ENCODE measurements at regions not wholly inside any gene's neighbourhood (a gene's known extent, or its start where the extent isn't known, plus 50 kb on each side); places are given as distances from the start of the nearest gene placed in this dataset.

- DNase-seq: no peak
- Mint-ChIP-seq H3K27ac (no peak overlapping the region), H3K4me1 (peaks cover 2% of the 10 kb centered on the region), H3K27me3 (no peaks in the 10 kb centered on the region), H3K36me3 (ENCODE audit: low read depth) (peaks cover 2% of the 10 kb centered on the region), H3K4me3 (no peak overlapping the region)
- ATAC-seq: no peak
- no peaks in the 10 kb centered on the region for H3K9me3 ChIP-seq (ENCODE audit: control insufficient read depth, low read length, poor library complexity, severe bottlenecking)
Measured at GRCh38 chr2:34069604-34070003, 470.5 kb upstream of the FAM98A start.

- ATAC-seq: no peak
- H3K9me3 ChIP-seq (ENCODE audit: control insufficient read depth, low read length, poor library complexity, severe bottlenecking): no peaks in the 10 kb centered on the region
Measured at GRCh38 chr2:34050413-34050812, 451.3 kb upstream of the FAM98A start.

GRCh38 chr2:34045101-34045655 lies 446.1 kb upstream of the FAM98A start:
- Mint-ChIP-seq H3K27ac (no peak overlapping the region), H3K27me3 (peaks cover 7% of the 10 kb centered on the region), H3K36me3 (ENCODE audit: low read depth) (no peaks in the 10 kb centered on the region), H3K4me3 (no peak overlapping the region), H3K4me1 (no peaks in the 10 kb centered on the region)
- no peak for ATAC-seq
- H3K9me3 ChIP-seq (ENCODE audit: control insufficient read depth, low read length, poor library complexity, severe bottlenecking): no peaks in the 10 kb centered on the region
- DNase-seq: no peak

More at GRCh38 chr2:34050413-34050812, 451.3 kb upstream of the FAM98A start:
- Mint-ChIP-seq H3K4me3 (no peak overlapping the region), H3K36me3 (ENCODE audit: low read depth) (no peaks in the 10 kb centered on the region), H3K27me3 (peaks cover 11% of the 10 kb centered on the region), H3K27ac (no peak overlapping the region), H3K4me1 (no peaks in the 10 kb centered on the region)
- no peak for DNase-seq

GRCh38 chr2:34037886-34038285 lies 438.8 kb upstream of the FAM98A start:
- Mint-ChIP-seq H3K4me3 (no peak overlapping the region), H3K27me3 (no peaks in the 10 kb centered on the region), H3K36me3 (ENCODE audit: low read depth) (no peaks in the 10 kb centered on the region), H3K4me1 (no peaks in the 10 kb centered on the region), H3K27ac (no peak overlapping the region)
- ATAC-seq: no peak
- no peaks in the 10 kb centered on the region for H3K9me3 ChIP-seq (ENCODE audit: control insufficient read depth, low read length, poor library complexity, severe bottlenecking)
- DNase-seq: no peak

DNA sequence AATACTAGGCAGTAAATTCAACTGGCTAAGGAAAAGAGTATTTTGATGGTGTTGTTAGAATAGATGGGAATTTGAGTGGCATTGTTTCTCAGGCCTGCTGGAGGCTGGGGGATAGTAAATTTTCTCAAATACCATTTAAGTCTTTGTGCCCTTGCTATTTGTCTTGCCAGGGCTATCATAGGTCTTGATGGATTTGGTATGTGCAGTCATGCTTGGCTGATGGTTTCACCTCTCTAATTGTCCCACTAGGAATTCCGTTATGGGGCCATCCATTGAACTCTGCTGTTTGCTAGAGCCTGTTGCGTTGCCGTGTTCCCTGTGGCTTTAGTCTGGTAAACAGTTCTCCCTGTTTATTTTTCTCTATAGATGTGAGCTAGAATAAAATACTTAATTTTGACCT lies 438.1 kb upstream of the FAM98A start:
- DNase-seq: no peak
- ATAC-seq: no peak
- H3K9me3 ChIP-seq (ENCODE audit: control insufficient read depth, low read length, poor library complexity, severe bottlenecking): no peaks in the 10 kb centered on the region
- Mint-ChIP-seq H3K27me3 (no peaks in the 10 kb centered on the region), H3K4me1 (no peaks in the 10 kb centered on the region), H3K27ac (no peak overlapping the region), H3K36me3 (ENCODE audit: low read depth) (no peaks in the 10 kb centered on the region), H3K4me3 (no peak overlapping the region)

GRCh38 chr2:34031097-34031496 lies 432.0 kb upstream of the FAM98A start:
- no peaks in the 10 kb centered on the region for H3K4me1 Mint-ChIP-seq
- no peaks in the 10 kb centered on the region for H3K27me3 Mint-ChIP-seq
- no peak overlapping the region for H3K4me3 Mint-ChIP-seq
- ATAC-seq: no peak
- H3K27ac Mint-ChIP-seq: no peak overlapping the region
- no peaks in the 10 kb centered on the region for H3K36me3 Mint-ChIP-seq (ENCODE audit: low read depth)
- no peak for DNase-seq
- no peaks in the 10 kb centered on the region for H3K9me3 ChIP-seq (ENCODE audit: control insufficient read depth, low read length, poor library complexity, severe bottlenecking)

- H3K4me1 Mint-ChIP-seq: no peaks in the 10 kb centered on the region
- no peaks in the 10 kb centered on the region for H3K9me3 ChIP-seq (ENCODE audit: control insufficient read depth, low read length, poor library complexity, severe bottlenecking)
- H3K36me3 Mint-ChIP-seq (ENCODE audit: low read depth): no peaks in the 10 kb centered on the region
- DNase-seq (no peak), ATAC-seq (no peak)
- no peak overlapping the region for H3K4me3 Mint-ChIP-seq
- no peaks in the 10 kb centered on the region for H3K27me3 Mint-ChIP-seq
- no peak overlapping the region for H3K27ac Mint-ChIP-seq
Measured at GRCh38 chr2:34030273-34030672, 431.2 kb upstream of the FAM98A start.

- DNase-seq: no peak
- no peak overlapping the region for H3K4me3 Mint-ChIP-seq
Measured at GRCh38 chr2:34029073-34029472, 430.0 kb upstream of the FAM98A start.

GRCh38 chr2:34025196-34025595 lies 426.1 kb upstream of the FAM98A start:
- H3K27ac Mint-ChIP-seq: no peak overlapping the region
- DNase-seq (no peak), ATAC-seq (no peak)
- H3K36me3 Mint-ChIP-seq (ENCODE audit: low read depth): no peaks in the 10 kb centered on the region
- no peak overlapping the region for H3K4me3 Mint-ChIP-seq
- no peaks in the 10 kb centered on the region for H3K9me3 ChIP-seq (ENCODE audit: control insufficient read depth, low read length, poor library complexity, severe bottlenecking)
- H3K27me3 Mint-ChIP-seq: no peaks in the 10 kb centered on the region
- H3K4me1 Mint-ChIP-seq: no peaks in the 10 kb centered on the region

More at GRCh38 chr2:34029073-34029472, 430.0 kb upstream of the FAM98A start:
- no peaks in the 10 kb centered on the region for H3K9me3 ChIP-seq (ENCODE audit: control insufficient read depth, low read length, poor library complexity, severe bottlenecking)
- Mint-ChIP-seq H3K4me1 (no peaks in the 10 kb centered on the region), H3K36me3 (ENCODE audit: low read depth) (no peaks in the 10 kb centered on the region), H3K27ac (no peak overlapping the region), H3K27me3 (no peaks in the 10 kb centered on the region)
- no peak for ATAC-seq

DNA sequence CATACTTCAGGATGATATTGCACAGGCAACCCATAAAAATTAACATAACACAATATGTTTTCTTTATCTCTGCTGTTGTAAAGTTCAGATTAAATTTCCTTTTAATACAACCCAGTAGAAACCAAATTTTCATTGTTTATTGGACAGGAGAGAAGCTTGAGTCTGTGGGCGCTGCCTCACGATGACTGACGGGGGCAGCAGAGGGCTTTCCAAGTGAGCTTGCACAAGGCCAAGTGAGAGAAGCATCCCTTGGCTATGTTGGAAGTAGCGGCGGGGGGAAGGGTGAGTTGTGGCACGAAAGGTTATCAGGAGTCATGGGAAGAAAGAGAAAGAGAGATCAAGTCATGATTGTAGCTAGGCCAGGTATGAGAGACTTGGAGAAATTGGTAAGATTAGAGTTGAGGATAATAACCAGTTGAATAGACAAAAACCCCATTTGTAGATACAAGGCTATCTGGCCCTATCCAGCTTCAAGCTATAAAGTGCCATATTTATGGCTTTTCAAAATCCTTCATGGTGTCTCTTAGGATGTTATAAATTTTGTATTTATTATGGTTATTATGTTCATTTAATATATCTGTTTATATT lies 413.7 kb upstream of the FAM98A start:
- Mint-ChIP-seq H3K27ac (no peak overlapping the region), H3K4me1 (peaks cover 2% of the 10 kb centered on the region), H3K27me3 (peaks cover 26% of the 10 kb centered on the region), H3K4me3 (no peak overlapping the region), H3K36me3 (ENCODE audit: low read depth) (no peaks in the 10 kb centered on the region)
- DNase-seq (no peak), ATAC-seq (no peak)
- H3K9me3 ChIP-seq (ENCODE audit: control insufficient read depth, low read length, poor library complexity, severe bottlenecking): no peaks in the 10 kb centered on the region

DNA sequence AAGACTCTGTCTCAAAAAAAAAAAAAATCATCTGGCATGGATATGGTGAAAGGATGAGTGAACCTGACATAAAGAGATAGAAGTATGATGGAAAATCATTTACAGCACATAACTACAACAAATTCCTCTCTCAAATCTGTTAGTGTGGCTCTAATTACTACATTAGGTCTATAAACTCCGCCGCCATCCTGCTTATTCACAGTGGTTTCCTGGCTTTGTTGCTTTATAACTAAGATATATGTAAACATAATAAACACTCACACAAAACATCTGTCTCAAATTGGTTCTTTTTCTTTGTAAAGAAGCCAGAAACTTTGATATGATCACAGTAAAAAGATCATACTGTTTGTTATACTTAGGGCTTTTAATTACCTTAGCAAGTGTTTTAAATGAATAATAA lies 412.6 kb upstream of the FAM98A start:
- H3K27ac Mint-ChIP-seq: no peak overlapping the region
- H3K36me3 Mint-ChIP-seq (ENCODE audit: low read depth): no peaks in the 10 kb centered on the region
- DNase-seq (no peak), ATAC-seq (no peak)
- no peaks in the 10 kb centered on the region for H3K9me3 ChIP-seq (ENCODE audit: control insufficient read depth, low read length, poor library complexity, severe bottlenecking)
- peaks cover 2% of the 10 kb centered on the region for H3K4me1 Mint-ChIP-seq
- H3K4me3 Mint-ChIP-seq: no peak overlapping the region
- H3K27me3 Mint-ChIP-seq: peaks cover 31% of the 10 kb centered on the region

- no peak for ATAC-seq
- Mint-ChIP-seq H3K27me3 (peaks cover 19% of the 10 kb centered on the region), H3K36me3 (ENCODE audit: low read depth) (no peaks in the 10 kb centered on the region)
Measured at GRCh38 chr2:34005901-34006300, 406.8 kb upstream of the FAM98A start.

DNA sequence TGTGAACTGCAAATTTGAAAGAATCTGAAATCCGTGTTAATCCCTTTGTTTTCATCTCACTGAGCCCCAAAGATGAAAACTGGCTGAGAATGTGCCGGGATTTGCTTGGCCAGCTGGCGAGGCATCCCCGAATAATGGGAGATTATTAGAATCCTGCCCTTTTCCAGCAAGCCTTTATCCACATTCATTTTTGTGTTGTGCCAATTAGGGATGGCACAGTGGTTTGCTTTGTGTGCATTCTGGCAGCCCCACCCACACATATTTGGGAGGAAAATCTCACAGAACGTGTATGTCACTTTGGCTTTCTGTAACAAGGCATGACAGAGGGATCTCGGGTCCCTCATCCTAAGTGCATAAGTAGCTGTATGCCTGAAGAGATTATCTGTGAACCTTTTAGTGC lies 405.8 kb upstream of the FAM98A start:
- DNase-seq: no peak
- Mint-ChIP-seq H3K4me1 (no peaks in the 10 kb centered on the region), H3K4me3 (no peak overlapping the region), H3K27ac (no peak overlapping the region), H3K36me3 (ENCODE audit: low read depth) (no peaks in the 10 kb centered on the region), H3K27me3 (peaks cover 10% of the 10 kb centered on the region)
- no peaks in the 10 kb centered on the region for H3K9me3 ChIP-seq (ENCODE audit: control insufficient read depth, low read length, poor library complexity, severe bottlenecking)
- no peak for ATAC-seq

More at GRCh38 chr2:34005901-34006300, 406.8 kb upstream of the FAM98A start:
- no peaks in the 10 kb centered on the region for H3K9me3 ChIP-seq (ENCODE audit: control insufficient read depth, low read length, poor library complexity, severe bottlenecking)
- no peaks in the 10 kb centered on the region for H3K4me1 Mint-ChIP-seq
- H3K27ac Mint-ChIP-seq: no peak overlapping the region
- H3K4me3 Mint-ChIP-seq: no peak overlapping the region
- DNase-seq: no peak

DNA sequence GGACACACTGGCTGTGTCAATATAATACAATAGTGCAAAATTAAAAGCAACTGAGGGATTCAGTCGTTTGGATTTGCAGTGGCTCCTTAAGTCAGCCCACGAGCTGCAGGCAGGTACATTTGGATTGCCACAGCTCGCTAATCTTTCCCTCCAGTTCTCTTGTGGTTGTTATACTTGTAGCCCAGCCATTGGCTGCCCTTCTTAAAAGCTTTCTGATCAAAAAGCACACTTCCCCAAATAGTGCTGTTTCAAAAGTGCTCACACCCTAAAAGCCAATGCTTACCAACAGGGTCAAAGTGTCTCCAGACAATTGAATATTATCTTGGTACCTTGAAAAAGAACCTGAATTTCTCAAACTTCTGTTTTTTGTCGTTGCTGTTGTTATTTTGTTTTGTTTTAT lies 404.7 kb upstream of the FAM98A start:
- no peak for DNase-seq
- H3K9me3 ChIP-seq (ENCODE audit: control insufficient read depth, low read length, poor library complexity, severe bottlenecking): no peaks in the 10 kb centered on the region
- Mint-ChIP-seq H3K4me1 (no peaks in the 10 kb centered on the region), H3K36me3 (ENCODE audit: low read depth) (no peaks in the 10 kb centered on the region), H3K27me3 (peaks cover 6% of the 10 kb centered on the region), H3K27ac (no peak overlapping the region), H3K4me3 (no peak overlapping the region)
- ATAC-seq: no peak

Measured in T-helper 17 cell (primary cell).